LHCN-M2 (cell line): ENCODE measurements at regions not wholly inside any gene's neighbourhood (a gene's known extent, or its start where the extent isn't known, plus 50 kb on each side); places are given as distances from the start of the nearest gene placed in this dataset.
"Not testable (repeated sequence)": the region's sequence is repeated elsewhere in the genome, so short reads cannot be mapped to it uniquely, and the experiment has no call there.

Experiments used
- DNase-seq: peaks from one replicate; pipeline ENCODE4 v3.0.0-alpha.2; 2012; ENCODE audit warnings: low read depth

DNA sequence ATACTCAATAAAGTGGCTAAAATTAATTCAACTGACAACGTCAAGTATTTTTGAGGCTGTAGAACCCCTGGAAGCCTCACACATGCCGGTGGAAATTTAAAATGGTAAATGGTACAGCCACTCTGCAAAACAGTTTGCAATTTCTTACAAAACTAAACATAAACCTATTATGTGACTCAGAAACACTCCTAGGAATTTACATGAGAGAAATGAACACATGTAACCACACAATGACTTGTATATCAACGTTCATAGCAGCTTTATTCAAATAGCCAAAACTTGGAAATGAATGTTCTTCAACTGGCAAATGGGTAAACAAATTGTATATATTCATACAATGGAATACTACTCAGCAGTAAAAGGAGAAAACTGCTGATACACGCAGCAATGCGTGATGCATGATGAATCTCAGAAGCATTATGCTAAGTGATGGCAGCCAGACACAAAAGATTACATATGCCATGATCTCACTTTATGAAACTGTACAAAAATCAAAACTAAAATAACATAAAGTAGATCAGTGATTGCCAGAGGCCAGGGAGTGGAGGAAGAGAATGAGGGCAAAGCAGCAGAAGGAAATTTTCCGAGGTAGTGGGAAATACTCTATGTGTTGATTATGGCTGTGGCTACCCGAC is 112.5 kb downstream of the FAM50B start:
- peak; percentile 70 for DNase-seq

DNA sequence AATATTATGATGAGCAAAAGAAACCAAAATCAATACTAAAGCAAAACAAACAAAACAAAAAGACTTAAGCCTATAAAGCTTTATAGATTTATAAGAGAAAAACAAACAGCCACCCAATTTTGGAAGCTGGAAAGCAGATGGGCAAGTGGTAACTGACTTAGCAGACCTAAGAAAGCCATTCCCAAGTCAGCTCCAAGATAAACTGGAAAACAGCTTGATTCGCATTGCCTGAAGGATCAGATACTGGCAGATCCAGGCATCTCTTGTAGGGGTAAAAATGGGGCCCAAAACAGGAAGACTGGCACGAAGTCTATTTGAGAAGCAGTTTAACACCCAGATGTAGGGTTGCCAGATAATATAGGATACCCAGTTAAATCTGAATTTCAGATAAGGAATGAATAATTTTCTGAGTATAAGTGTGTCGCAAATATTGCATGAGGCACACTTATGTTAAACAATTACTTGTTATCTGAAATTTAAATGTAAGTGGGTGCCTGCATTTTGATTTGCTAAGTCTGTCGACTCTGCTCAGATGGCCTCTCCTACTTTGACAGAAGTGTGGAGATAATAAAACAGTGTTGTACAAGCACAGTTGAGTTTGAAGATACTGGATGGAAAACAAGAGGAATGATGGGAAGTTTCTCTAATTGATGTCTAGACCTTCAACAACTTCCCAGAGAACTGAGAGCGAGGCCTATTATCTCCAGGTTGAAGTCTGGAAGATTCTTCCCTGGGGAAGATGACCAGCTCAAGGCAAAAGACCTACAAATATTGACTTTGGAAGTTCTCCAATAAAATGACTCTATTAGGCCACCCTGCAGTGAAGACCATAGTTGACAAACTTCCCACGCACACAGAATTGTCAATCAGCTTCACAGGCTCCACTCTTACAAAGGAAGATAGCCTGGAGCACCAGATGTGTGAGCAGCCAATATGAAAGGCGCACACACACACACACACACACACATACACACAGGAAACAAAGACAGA is 113.4 kb downstream of the FAM50B start:
- DNase-seq = peak; percentile 48

GRCh38 chr6:3963426-3963825 is 114.3 kb downstream of the FAM50B start:
- DNase-seq = no peak

GRCh38 chr6:3965071-3965718 is 113.7 kb downstream of the FAM217A start:
- no peak for DNase-seq

DNA sequence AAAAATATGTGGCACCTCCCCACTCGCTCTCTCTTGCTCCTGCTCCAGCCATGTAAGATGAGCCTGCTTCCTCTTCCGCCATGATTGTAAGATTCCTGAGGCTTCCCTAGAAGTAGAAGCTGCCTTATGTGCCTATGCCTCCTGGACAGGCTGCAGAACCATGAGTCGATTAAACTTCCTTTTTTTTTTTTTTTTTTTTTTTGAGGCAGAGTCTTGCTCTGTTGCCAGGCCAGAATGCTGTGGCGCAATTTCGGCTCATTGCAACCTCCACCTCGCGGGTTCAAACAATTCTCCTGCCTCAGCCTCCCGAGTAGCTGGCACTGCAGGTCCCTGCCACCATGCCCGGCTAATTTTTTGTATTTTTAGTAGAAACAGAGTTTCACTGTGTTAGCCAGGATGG is 112.5 kb downstream of the FAM217A start:
- DNase-seq = no peak

GRCh38 chr6:3970097-3970496 is 108.8 kb downstream of the FAM217A start:
- no peak for DNase-seq

DNA sequence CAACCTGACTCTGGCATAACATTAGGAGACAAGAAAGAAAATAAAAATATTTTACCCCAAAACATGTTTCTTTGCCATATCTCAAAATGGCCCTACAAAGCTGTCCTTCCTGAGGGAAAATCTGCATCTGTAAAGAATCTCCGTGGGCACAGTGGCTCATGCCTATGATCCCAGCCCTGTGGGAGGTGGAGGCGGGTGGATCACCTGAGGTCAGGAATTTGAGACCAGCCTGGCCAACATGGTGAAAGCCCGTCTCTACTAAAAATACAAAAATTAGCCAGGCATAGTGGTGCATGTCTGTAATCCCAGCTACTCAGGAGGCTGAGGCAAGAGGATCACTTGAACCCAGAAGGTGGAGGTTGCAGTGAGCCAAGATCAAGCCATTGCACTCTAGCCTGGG is 105.8 kb downstream of the FAM217A start:
- DNase-seq = not testable (repeated sequence)

DNA sequence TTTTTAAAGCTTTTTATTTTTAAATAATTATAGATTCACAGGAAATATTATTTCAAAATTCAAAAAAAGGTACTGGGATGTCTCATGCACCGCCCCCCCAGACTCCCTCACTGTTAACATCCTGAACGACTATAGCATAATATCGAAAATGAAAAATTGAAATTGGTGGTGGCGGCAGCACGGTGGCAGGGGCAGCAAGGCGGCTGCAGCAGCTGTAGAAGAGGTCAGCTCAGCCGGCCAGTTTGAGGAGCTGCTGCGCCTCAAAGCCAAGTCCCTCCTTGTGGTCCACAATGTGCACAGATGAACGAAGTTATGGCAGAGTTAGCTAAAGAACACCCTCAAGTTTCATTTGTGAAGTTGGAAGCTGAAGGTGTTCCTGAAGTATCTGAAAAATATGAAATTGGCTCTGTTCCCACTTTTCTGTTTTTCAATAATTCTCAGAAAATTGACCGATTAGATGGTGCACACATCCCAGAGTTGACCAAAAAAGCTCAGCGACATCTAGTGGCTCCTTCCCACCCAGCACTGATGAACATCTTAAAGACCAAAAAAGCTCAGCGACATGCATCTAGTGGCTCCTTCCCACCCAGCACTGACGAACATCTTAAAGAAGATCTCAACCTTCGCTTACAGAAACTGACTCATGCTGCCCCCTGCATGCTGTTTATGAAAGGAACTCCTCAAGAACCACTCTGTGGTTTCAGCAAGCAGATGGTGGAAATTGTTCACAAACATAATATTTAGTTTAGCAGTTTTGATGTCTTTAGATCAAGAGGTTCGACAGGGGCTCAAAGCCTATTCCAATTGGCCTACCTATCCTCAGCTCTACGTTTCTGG is 100.8 kb downstream of the FAM217A start:
- DNase-seq = peak; percentile 94

DNA sequence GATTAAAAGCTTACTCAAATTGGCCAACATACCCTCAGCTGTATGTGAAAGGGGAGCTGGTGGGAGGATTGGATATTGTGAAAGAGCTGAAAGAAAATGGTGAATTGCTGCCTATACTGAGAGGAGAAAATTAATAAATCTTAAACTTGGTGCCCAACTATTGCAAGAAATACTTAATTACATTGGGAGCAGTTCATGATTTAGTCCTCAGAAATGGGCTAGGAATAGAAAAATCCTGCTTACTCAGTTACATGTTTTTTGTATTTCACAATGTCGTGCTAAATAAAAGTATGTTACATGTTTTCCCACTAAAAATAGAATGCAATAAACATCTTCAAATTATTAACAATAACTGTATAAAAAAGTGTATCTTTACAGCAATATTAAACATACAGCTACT is 100.0 kb downstream of the FAM217A start:
- DNase-seq = not testable (repeated sequence)

GRCh38 chr6:3981917-3982316 is 97.0 kb downstream of the FAM217A start:
- DNase-seq = no peak

DNA sequence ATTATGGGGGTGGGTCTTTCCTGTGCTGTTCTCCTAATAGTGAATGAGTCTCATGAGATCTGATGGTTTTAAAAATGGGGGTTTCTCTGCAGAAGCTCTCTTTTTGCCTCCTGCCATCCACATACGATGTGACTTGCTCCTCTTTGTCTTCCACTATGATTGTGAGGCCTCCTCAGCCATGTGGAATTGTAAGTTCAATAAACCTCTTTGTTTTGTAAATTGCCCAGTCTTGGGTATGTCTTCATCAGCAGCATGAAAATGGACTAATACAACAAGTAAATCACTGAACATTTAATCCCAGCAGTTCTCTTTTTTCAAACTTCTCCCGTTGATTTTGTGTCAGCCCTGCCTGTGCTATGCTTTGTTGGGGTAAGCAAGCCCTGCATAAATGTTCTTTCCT is 95.2 kb downstream of the FAM217A start:
- DNase-seq = no peak

DNA sequence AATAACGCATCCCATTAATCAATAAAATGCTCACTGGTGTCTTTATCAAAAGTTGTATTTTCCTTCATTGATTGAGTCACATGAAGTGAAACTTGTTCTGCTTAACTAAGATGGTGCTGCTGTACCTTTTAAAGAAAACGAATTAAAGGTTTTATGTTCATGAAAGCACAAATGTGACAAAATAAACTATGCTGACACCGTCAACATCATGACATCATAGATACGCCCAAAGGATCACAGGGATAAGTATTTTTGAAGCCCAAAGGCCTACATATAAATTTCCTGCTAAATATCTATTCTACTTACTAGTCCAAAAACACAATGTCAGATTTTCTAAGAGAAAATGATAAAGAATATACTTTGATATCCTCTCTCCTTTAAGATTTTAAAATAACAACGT is 94.4 kb downstream of the FAM217A start:
- no peak for DNase-seq

GRCh38 chr6:3986241-3986640 is 92.7 kb downstream of the FAM217A start:
- DNase-seq = no peak

DNA sequence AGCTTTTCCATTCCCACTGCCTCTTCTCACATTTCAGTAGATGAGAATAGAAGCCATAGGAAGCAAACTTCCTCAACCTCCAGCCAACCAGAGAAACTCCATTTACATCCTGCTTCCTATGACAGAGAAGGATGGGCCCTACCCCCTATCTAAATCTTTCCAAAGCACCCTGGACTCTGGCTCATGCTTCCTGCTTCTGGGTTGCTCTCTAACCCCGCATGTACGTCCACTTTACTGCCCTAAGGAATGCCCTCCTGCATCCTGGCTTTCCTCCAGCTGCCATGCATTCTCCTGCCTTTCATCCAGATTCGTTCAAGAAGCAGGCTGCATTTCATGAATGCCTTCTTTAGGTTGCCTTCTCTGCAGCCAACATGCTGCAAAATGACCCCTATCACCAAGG is 91.9 kb downstream of the FAM217A start:
- DNase-seq = no peak

- no peak for DNase-seq
Measured at GRCh38 chr6:3987576-3987975, 91.4 kb downstream of the FAM217A start.

DNA sequence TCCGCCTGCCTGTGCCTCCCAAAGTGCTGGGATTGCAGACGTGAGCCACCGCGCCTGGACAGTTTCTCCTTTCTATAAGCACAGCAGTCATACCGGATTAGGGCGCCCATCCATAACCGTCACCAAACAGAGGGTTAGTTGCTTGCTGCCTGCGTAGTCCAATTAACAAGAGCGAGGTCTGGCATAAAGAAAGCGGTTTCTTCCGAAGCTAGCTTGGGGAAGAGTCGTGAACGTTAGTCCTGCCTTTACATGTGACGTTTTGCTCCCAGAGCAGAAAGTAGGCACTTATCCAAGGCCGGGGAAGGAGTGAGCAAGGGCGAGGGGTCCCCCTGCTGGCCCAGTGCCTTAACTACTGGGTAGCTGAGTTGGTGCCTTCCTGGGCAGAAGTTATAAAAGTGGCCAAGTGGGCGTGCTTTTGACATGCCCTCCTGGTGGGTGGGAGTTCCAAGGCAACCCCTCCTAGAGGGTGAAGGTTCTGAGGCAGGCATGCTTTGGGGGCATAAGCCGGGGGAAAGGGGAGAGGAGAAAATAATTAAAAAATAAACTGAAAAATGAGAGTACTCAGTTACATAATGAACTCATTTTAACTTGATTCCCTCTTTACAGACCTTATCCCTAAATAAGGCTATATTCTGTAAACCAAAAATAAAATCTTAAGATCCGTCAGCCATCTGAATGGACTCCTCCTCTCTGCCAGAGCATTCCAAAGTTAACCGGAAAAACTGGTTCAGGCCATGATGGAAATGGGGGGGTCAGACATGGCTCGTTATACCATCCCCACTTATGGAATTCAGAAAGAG is 88.0 kb downstream of the FAM217A start:
- peak; percentile 88 for DNase-seq

DNA sequence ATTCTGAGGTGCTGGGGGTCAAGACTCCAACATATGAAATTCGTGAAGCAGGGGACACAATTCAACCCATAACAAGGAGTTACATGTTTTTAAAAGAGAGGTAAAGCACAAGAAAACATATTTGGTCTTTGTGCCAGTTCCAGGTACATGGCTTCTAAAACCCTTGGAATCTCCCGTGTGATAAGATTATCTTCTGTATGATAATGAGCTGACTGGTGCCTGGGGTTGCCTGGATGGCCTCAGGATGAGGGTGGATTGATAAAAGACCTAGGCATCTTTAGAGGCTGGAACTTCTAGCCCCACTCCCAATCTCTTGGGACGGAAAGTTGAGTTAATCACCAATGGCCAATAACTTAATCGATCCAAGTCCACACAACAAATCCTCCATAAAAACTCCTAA is 87.0 kb downstream of the FAM217A start:
- no peak for DNase-seq

DNA sequence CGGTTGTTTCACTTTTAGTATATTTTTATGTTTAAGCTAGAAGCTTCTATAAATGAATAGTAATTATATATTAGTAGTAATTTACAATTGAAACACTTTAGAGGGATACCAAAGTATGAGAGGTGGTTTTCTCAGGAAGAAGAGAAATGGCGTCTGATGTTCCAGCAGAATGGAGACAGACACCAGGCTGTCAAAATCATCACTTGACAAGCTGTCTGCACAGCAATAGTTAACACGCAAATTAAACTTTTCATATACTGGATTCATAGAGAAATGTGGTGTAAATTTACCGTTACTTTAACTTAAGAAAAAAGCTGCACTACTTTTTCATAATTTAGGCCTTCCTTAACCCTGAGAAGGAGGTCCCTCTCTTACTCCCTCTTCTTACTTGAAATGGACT is 82.6 kb downstream of the FAM217A start:
- no peak for DNase-seq

DNA sequence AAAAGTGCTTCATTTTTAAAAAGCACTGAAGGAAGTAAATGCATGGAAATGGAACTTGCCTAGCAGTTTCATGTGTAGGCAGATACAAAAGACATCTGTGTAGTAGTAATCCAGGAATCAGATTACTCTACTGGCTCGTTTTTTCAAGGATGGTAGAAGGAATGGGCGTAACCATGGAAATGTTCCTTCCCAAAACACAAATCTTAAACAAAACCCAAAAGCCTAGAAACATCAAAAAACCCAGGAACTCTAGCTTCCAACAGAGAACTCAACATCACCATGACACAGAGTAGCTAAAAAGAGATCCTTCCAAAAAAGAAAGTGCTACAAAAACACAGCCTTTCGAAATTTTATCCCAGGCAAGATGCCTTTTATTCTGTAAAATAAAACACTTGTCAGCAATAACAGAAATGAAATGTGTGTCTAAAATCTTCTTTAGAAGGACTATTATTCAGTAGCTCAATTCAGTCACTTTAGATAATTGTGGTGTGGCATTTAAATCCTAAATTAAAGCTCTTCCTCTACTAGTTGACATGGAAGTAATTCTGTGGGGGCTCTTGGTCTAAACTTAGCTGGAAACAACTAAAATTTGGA is 81.7 kb downstream of the FAM217A start:
- peak; percentile 73 for DNase-seq
